HepG2 (cell line): ENCODE measurements at regions not wholly inside any gene's neighbourhood (a gene's known extent, or its start where the extent isn't known, plus 50 kb on each side); places are given as distances from the start of the nearest gene placed in this dataset.

Experiments
- ATAC-seq: fragments of 200-7000 bp; cut with Tn5 transposase; 3 replicates; pipeline ENCODE4 v1.9.1; 2020; ENCODE audit warnings: mild to moderate bottlenecking, moderate library complexity
- BruUV-seq: library from RNA; stranded (reverse); fragments of 400-500 nt; replicated peaks from 2 replicates; lab custom pipeline; 2021; lab: Mats Ljungman, UMichigan
- CTCF ChIA-PET: fragments of 300-600 bp; formaldehyde crosslinking; extraction: SDS; loops from one replicate; lab custom pipeline; 2021; ENCODE audit warnings: low total read pairs, inconsistent platforms, low intra/inter-chr PET ratio; lab: Yijun Ruan, JAX
- POLR2A ChIA-PET: fragments of 350-600 bp; sonication (Branson Sonifier 250); formaldehyde crosslinking; loops from one replicate; lab custom pipeline; 2020; ENCODE audit warnings: antibody characterized with exemption, inconsistent platforms; lab: Yijun Ruan, JAX
- DNase-seq: peaks from one replicate; pipeline ENCODE4 v3.0.0-alpha.2; 2015; ENCODE audit warnings: low spot score
- FAIRE-seq: peaks from 3 replicates; lab custom pipeline; 2011; peaks lifted over from hg19 to GRCh38; lab: Jason Lieb, UNC
- H2AFZ ChIP-seq: one replicate; pipeline ENCODE4 v1.6.1; 2011; ENCODE audit warnings: low read length, inconsistent platforms
- H3K27ac ChIP-seq: fragments of 300-600 bp; 3 replicates; pipeline ENCODE4 v1.8.0; 2011; ENCODE audit warnings: mixed run types, mild to moderate bottlenecking, mixed read lengths, low read length, inconsistent platforms; ENCODE audit not compliant: insufficient read depth; ENCODE audit errors: extremely low read length
- H3K27me3 ChIP-seq, 2 experiments: fragments of 200-600 bp in 1 of 2; 2 replicates in 1 of 2; 3 replicates in 1 of 2; pipeline versions ENCODE4 v1.6.0 to v1.8.0; 2011; ENCODE audit warnings: low read length in 2 of 2, mild to moderate bottlenecking in 2 of 2, moderate library complexity in 2 of 2, inconsistent platforms in 1 of 2; ENCODE audit not compliant: insufficient read depth in 2 of 2, control insufficient read depth in 1 of 2
- H3K36me3 ChIP-seq, 2 experiments: fragments of 200-600 bp in 1 of 2; replicated peaks in 1 of 2; 2 replicates in 1 of 2; 3 replicates in 1 of 2; pipeline versions ENCODE4 v1.5.1 to v1.8.0; 2011; ENCODE audit warnings: low read length in 2 of 2, inconsistent platforms in 1 of 2; ENCODE audit not compliant: insufficient read depth in 2 of 2, control insufficient read depth in 1 of 2
- H3K4me1 ChIP-seq: 2 replicates; pipeline ENCODE4 v1.5.1; 2012; ENCODE audit warnings: low read length, inconsistent platforms; ENCODE audit not compliant: insufficient read depth
- H3K4me2 ChIP-seq: 2 replicates; pipeline ENCODE4 v1.6.0; 2011; ENCODE audit warnings: low read depth, low read length, inconsistent platforms
- H3K4me3 ChIP-seq, 3 experiments: fragments of 200-600 bp in 1 of 3; sonication (generic), shearing (Covaris generic) in 1 of 3; replicated peaks in 1 of 3; 2 replicates each; pipeline ENCODE4 v1.5.1; 2011 to 2016; ENCODE audit warnings: low read length in 3 of 3, inconsistent platforms in 2 of 3, low read depth in 2 of 3, mild to moderate bottlenecking in 2 of 3, control low read depth in 1 of 3, mixed read lengths in 1 of 3; ENCODE audit not compliant: insufficient read depth in 1 of 3
- H3K79me2 ChIP-seq: one replicate; pipeline ENCODE4 v1.6.1; 2011; ENCODE audit warnings: low read length, inconsistent platforms; ENCODE audit not compliant: insufficient read depth
- H3K9ac ChIP-seq: 2 replicates; pipeline ENCODE4 v1.6.0; 2011; ENCODE audit warnings: mild to moderate bottlenecking, low read depth, low read length, inconsistent platforms; ENCODE audit not compliant: insufficient read depth
- H3K9me3 ChIP-seq: 2 replicates; pipeline ENCODE4 v1.5.1; 2012; ENCODE audit warnings: mild to moderate bottlenecking, low read length
- H4K20me1 ChIP-seq: 2 replicates; pipeline ENCODE4 v1.6.0; 2011; ENCODE audit warnings: inconsistent platforms, mild to moderate bottlenecking, low read length, moderate library complexity; ENCODE audit not compliant: insufficient read depth
- FOXJ3 ChIP-seq: sonication (generic); formaldehyde crosslinking; IDR thresholded peaks from 2 replicates; pipeline ENCODE4 v1.4.0; 2020; ENCODE audit warnings: missing genetic modification reagents, mild to moderate bottlenecking, borderline replicate concordance
- ZBTB40 ChIP-seq, 2 experiments: fragments of 450-650 bp in 1 of 2; sonication (generic) in 1 of 2; formaldehyde crosslinking in 1 of 2; IDR thresholded peaks; 2 replicates each; pipeline versions ENCODE4 v1.6.1 to v1.8.0; 2016 to 2022; ENCODE audit warnings: antibody characterized with exemption in 1 of 2, mild to moderate bottlenecking in 1 of 2, missing genetic modification reagents in 1 of 2
- ZNF703 ChIP-seq: sonication (generic); formaldehyde crosslinking; IDR thresholded peaks from 2 replicates; pipeline ENCODE4 v1.5.1; 2020; ENCODE audit warnings: missing genetic modification reagents, mild to moderate bottlenecking, moderate library complexity, borderline replicate concordance
- WGBS: methylation state at CpG from one replicate; pipeline ENCODE4 v1.1.6; 2017; ENCODE audit warnings: low lambda C conversion rate; 5-methylcytosine and 5-hydroxymethylcytosine counted together
- in situ Hi-C: cut with HindIII; loops from 2 replicates; pipeline ENCODE4 v1.10.0; 2017; ENCODE audit warnings: low pct_unique_long_range_greater_than_20kb; ENCODE audit not compliant: extremely low pct_ligation_motif_present
- intact Hi-C: fragments of 100-400 bp; cut with micrococcal nuclease; formaldehyde crosslinking; loops from one replicate; pipeline ENCODE4 v1.10.0; 2022; ENCODE audit not compliant: unreplicated experiment

GRCh38 chr20:52081791-52082190 lies 109.8 kb downstream of the ZFP64 start:
- in situ Hi-C loops = loop anchor here (5.0 to 25.0 kb wide), 4 partner anchors 279 to 1094 kb away; partner anchors contain the start of gene SALL4
- ChIA-PET POLR2A (no interaction called here), CTCF (interaction anchor here (3.0 kb wide), 1 partner anchor 443 kb away, joined by 42 read pairs; no protein-coding TSS in a partner anchor)
- H3K36me3 ChIP-seq = no peaks in the 10 kb centered on the region
- no peak overlapping the region for H3K9ac ChIP-seq
- BruUV-seq = no TSS peak
- peaks cover 18% of the 10 kb centered on the region; the same call in 1 of the 2 replicates for H3K4me1 ChIP-seq
- FAIRE-seq (no peak), DNase-seq (no peak), ATAC-seq (no peak)
- H4K20me1 ChIP-seq = no peaks in the 10 kb centered on the region
- H3K4me2 ChIP-seq = no peak overlapping the region
- no peak overlapping the region for H3K4me3 ChIP-seq
- H2AFZ ChIP-seq = no peak overlapping the region
- no peaks in the 10 kb centered on the region for H3K79me2 ChIP-seq
- intact Hi-C loops = loop anchor here (2.0 kb wide), 1 partner anchor 115 kb away; no protein-coding TSS in a partner anchor
- peaks cover 10% of the 10 kb centered on the region for H3K9me3 ChIP-seq
- H3K27ac ChIP-seq = no peak overlapping the region
- 67% methylated on average over 2 of the region's 2 CpGs for WGBS
- no peaks in the 10 kb centered on the region for H3K27me3 ChIP-seq
- TF ChIP-seq ZNF703 = no peak
- no peak for TF ChIP-seq ZBTB40 (IDR thresholded peaks at IDR 0.05)
- peak; percentile 81 for TF ChIP-seq ZBTB40 (CRISPR knock-in tag; IDR thresholded peaks at IDR 0.05)
- TF ChIP-seq FOXJ3 (CRISPR knock-in tag) = no peak
